Nucleus accumbens (tissue), 56 donors: ENCODE measurements at regions not wholly inside any gene's neighbourhood (a gene's known extent, or its start where the extent isn't known, plus 50 kb on each side); places are given as distances from the start of the nearest gene placed in this dataset.

ENCODE experiments used
- DNase-seq, 56 donors: peaks; one replicate each; lab custom pipeline; 2025; lab: John Stamatoyannopoulos, UW

GRCh38 chr11:112507281-112507680 lies 246.6 kb upstream of the PLET1 start:
- DNase-seq: no peak

GRCh38 chr11:112508750-112509149 lies 248.1 kb upstream of the PLET1 start:
- DNase-seq: no peak

GRCh38 chr11:112509300-112509699 lies 248.6 kb upstream of the PLET1 start:
- no peak for DNase-seq

GRCh38 chr11:112511271-112511670 lies 250.6 kb upstream of the PLET1 start:
- DNase-seq: peak in 7 of 56 donors; percentile 3 to 44 (median 18)

GRCh38 chr11:112511911-112512310 lies 251.3 kb upstream of the PLET1 start:
- no peak for DNase-seq

- no peak for DNase-seq
Measured at GRCh38 chr11:112513417-112513816, 252.8 kb upstream of the PLET1 start.

- peak in 42 of 56 donors; percentile 6 to 76 (median 40) for DNase-seq
Measured at GRCh38 chr11:112514011-112514740, 253.5 kb upstream of the PLET1 start.

- DNase-seq: no peak
Measured at GRCh38 chr11:112516261-112516660, 255.6 kb upstream of the PLET1 start.

- no peak for DNase-seq
Measured at GRCh38 chr11:112516755-112517154, 256.1 kb upstream of the PLET1 start.

GRCh38 chr11:112518371-112518770 lies 257.7 kb upstream of the PLET1 start:
- DNase-seq: no peak

- no peak for DNase-seq
Measured at GRCh38 chr11:112519751-112520150, 259.1 kb upstream of the PLET1 start.

GRCh38 chr11:112520354-112520753 lies 259.7 kb upstream of the PLET1 start:
- no peak for DNase-seq

GRCh38 chr11:112522536-112522935 lies 261.9 kb upstream of the PLET1 start:
- no peak for DNase-seq

GRCh38 chr11:112523031-112523430 lies 262.4 kb upstream of the PLET1 start:
- DNase-seq: no peak

GRCh38 chr11:112523477-112523876 lies 262.8 kb upstream of the PLET1 start:
- peak in 54 of 56 donors; percentile 24 to 88 (median 64) for DNase-seq

- DNase-seq: peak in 13 of 56 donors; percentile 13 to 70 (median 51)
Measured at GRCh38 chr11:112523951-112524350, 263.3 kb upstream of the PLET1 start.

- peak in 4 of 56 donors; percentile 2 to 33 (median 10) for DNase-seq
Measured at GRCh38 chr11:112524798-112525197, 264.1 kb upstream of the PLET1 start.

GRCh38 chr11:112525270-112525669 lies 264.6 kb upstream of the PLET1 start:
- no peak for DNase-seq

- no peak for DNase-seq
Measured at GRCh38 chr11:112525844-112526590, 265.4 kb upstream of the PLET1 start.

GRCh38 chr11:112526699-112527416 lies 266.2 kb upstream of the PLET1 start:
- no peak for DNase-seq

- no peak for DNase-seq
Measured at GRCh38 chr11:112529071-112529470, 268.4 kb upstream of the PLET1 start.
